ENCODE measurements at regions not wholly inside any gene's neighbourhood (a gene's known extent, or its start where the extent isn't known, plus 50 kb on each side); places are given as distances from the start of the nearest gene placed in this dataset.

GRCh38 chr1:29517251-29518086, 281.1 kb downstream of the PTPRU start:
- TF ChIP-seq HMGXB4 (CRISPR knock-in tag; IDR thresholded peaks at IDR 0.05; ENCODE audit: borderline replicate concordance) (no peak), RCOR1 (IDR thresholded peaks at IDR 0.05; ENCODE audit: low read depth, low read length) (no peak), ELK1 (IDR thresholded peaks at IDR 0.05; ENCODE audit: low read depth, low read length) (no peak), BHLHE40 (IDR thresholded peaks at IDR 0.05; ENCODE audit: low read depth, low read length) (no peak), SREBF2 (IDR thresholded peaks at IDR 0.05) (no peak), JUNB (IDR thresholded peaks at IDR 0.05) (no peak), RARB (CRISPR knock-in tag; IDR thresholded peaks at IDR 0.05) (no peak), TP53 (CRISPR knock-in tag; IDR thresholded peaks at IDR 0.05) (no peak), HOXA7 (CRISPR knock-in tag; IDR thresholded peaks at IDR 0.05) (no peak), RFX5 (IDR thresholded peaks at IDR 0.05) (no peak), SMC3 (IDR thresholded peaks at IDR 0.05) (no peak), NR3C1 (IDR thresholded peaks at IDR 0.05) (no peak), HOXB5 (CRISPR knock-in tag; IDR thresholded peaks at IDR 0.05) (no peak), E2F6 (IDR thresholded peaks at IDR 0.05; ENCODE audit: borderline replicate concordance, low read depth) (no peak), NFE2L2 (conservative IDR thresholded peaks at IDR 0.05; ENCODE audit: low read length) (no peak), POLR2A (IDR thresholded peaks at IDR 0.05; ENCODE audit: low read length) (no peak), FOXS1 (CRISPR knock-in tag; IDR thresholded peaks at IDR 0.05) (no peak)
- Histone ChIP-seq H3K4me3 (no peak overlapping the region), H3K4me2 (no peak overlapping the region), H3K4me1 (no peaks in the 10 kb centered on the region), H3K27ac (no peak overlapping the region), H3K9me3 (no peaks in the 10 kb centered on the region)
- ATAC-seq (no peak), DNase-seq (ENCODE audit: low read depth in 1 of 2, low spot score in 1 of 2) (no peak), FAIRE-seq (no peak)
- CTCF ChIA-PET: interaction anchor here (1.2 kb wide), 1 partner anchor 14 kb away, joined by 3 read pairs; no protein-coding TSS in a partner anchor
- WGBS (ENCODE audit: missing lambda C conversion rate): 22% methylated on average over 6 of the region's 8 CpGs
- POLR2A ChIA-PET: no interaction called here

- Histone ChIP-seq H3K27ac (no peak overlapping the region), H3K9me3 (no peaks in the 10 kb centered on the region), H3K4me3 (no peak overlapping the region), H3K4me2 (no peak overlapping the region), H3K4me1 (no peaks in the 10 kb centered on the region)
- WGBS (ENCODE audit: missing lambda C conversion rate): 15% methylated on average over 5 of the region's 5 CpGs
- DNase-seq (ENCODE audit: low read depth in 1 of 2, low spot score in 1 of 2) (no peak), ATAC-seq (no peak), FAIRE-seq (no peak)
- ChIA-PET POLR2A (no interaction called here), CTCF (no interaction called here)
- TF ChIP-seq USF2 (IDR thresholded peaks at IDR 0.05) (no peak), PBX3 (IDR thresholded peaks at IDR 0.05) (no peak), CEBPB (IDR thresholded peaks at IDR 0.05) (no peak), E2F6 (IDR thresholded peaks at IDR 0.05; ENCODE audit: borderline replicate concordance, low read depth) (no peak), ESRRA (IDR thresholded peaks at IDR 0.05; ENCODE audit: borderline replicate concordance, low read length) (no peak), ZNF302 (CRISPR knock-in tag; IDR thresholded peaks at IDR 0.05) (no peak), CHD4 (IDR thresholded peaks at IDR 0.05; ENCODE audit: borderline replicate concordance) (no peak), SREBF2 (IDR thresholded peaks at IDR 0.05) (no peak), ZC3H11A (IDR thresholded peaks at IDR 0.05) (no peak), FOXS1 (CRISPR knock-in tag; IDR thresholded peaks at IDR 0.05) (no peak), TFCP2L1 (CRISPR knock-in tag; IDR thresholded peaks at IDR 0.05) (no peak), JUN (IDR thresholded peaks at IDR 0.05) (no peak), NR3C1 (IDR thresholded peaks at IDR 0.05) (no peak), NFE2L2 (conservative IDR thresholded peaks at IDR 0.05; ENCODE audit: low read length) (no peak), RAD21 (conservative IDR thresholded peaks at IDR 0.05 in 1 of 2, IDR thresholded peaks at IDR 0.05 in 1 of 2) (no peak), HEYL (CRISPR knock-in tag; IDR thresholded peaks at IDR 0.05) (no peak), GATA3 (IDR thresholded peaks at IDR 0.05; ENCODE audit: borderline replicate concordance) (no peak)
Observed at GRCh38 chr1:29516063-29516820, 279.9 kb downstream of the PTPRU start.
